Right lobe of liver (tissue), 4 donors: ENCODE measurements at regions not wholly inside any gene's neighbourhood (a gene's known extent, or its start where the extent isn't known, plus 50 kb on each side); places are given as distances from the start of the nearest gene placed in this dataset.

Experiments
- CTCF ChIP-seq, 4 donors: fragments of 200-600 bp in 3 of 4; fragments of 450-650 bp in 1 of 4; IDR thresholded peaks; one replicate each; pipeline versions ENCODE4 v1.5.1 to v1.8.0; 2016 to 2022; ENCODE audit warnings: antibody characterized with exemption in 4 of 4, mild to moderate bottlenecking in 2 of 4
- POLR2A ChIP-seq: fragments of 450-650 bp; IDR thresholded peaks from one replicate; pipeline ENCODE4 v1.6.1; 2017; ENCODE audit warnings: antibody characterized with exemption, mild to moderate bottlenecking
- donor health status: DM: no; HTN: no; CAD: no.
- donor health status: DM: no; HTN: no; CAD: no.
- donor health status: DM: no; HTN: yes; CAD: no.

GRCh38 chr11:13127161-13127560 is 118.0 kb downstream of the RASSF10 start:
- TF ChIP-seq CTCF (IDR thresholded peaks at IDR 0.05) (no peak), POLR2A (no peak)
